ENCODE measurements at regions not wholly inside any gene's neighbourhood (a gene's known extent, or its start where the extent isn't known, plus 50 kb on each side); places are given as distances from the start of the nearest gene placed in this dataset.

DNA sequence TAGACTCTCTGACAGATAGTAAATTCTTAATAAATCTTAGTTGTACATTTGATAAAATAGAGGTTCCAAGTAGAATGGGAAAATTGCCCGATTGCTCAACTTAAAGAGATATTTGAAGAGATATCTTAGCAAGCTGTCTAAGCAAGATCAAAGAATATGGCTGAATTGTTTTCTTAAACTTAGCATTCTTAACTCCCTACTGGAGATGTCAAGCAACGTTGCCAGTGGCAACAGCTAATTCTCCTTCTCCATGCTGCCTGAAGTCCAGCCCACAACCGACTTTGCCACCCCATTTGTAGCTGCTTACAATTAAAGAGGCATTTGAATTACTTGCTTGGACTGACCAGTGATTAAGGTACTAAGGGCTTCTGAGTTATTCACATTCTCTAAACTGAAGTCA is 94.4 kb downstream of the FAM181B start:
- ATAC-seq (ENCODE audit: low read depth), result no peak
- BruUV-seq (replicated peaks), result no TSS peak
- dilution Hi-C loops (cut with HindIII; ENCODE audit: low sequenced_read_pairs, unreplicated experiment), result no loop called here

More for the DNA sequence above, 94.4 kb downstream of the FAM181B start:
- Histone ChIP-seq H4K91ac (ENCODE audit: insufficient read depth, low read depth, low read length) (no peak overlapping the region), H4K5ac (ENCODE audit: low read depth, low read length) (no peak overlapping the region), H3K79me1 (ENCODE audit: low read depth in 1 of 2, low read length in 2 of 2) (no peaks in the 10 kb centered on the region), H2AK9ac (replicated peaks; ENCODE audit: low read depth, low read length, poor library complexity) (no peak overlapping the region), H3K4ac (ENCODE audit: low read depth, low read length) (no peak overlapping the region), H2BK120ac (ENCODE audit: low read depth, low read length) (no peak overlapping the region), H3K4me1 (ENCODE audit: control insufficient read depth, insufficient read depth, low read length) (no peaks in the 10 kb centered on the region), H2AFZ (replicated peaks; ENCODE audit: low read length, poor library complexity) (no peak overlapping the region), H2BK20ac (ENCODE audit: low read depth, low read length) (no peak overlapping the region), H2BK15ac (ENCODE audit: low read depth, low read length) (no peak overlapping the region), H3K23ac (ENCODE audit: low read depth, low read length) (no peak overlapping the region), H3K9me3 (ENCODE audit: control insufficient read depth, insufficient read depth, low read length) (no peaks in the 10 kb centered on the region), H4K20me1 (ENCODE audit: insufficient read depth, low read length) (no peaks in the 10 kb centered on the region), H3K9me1 (ENCODE audit: insufficient read depth, low read length) (no peaks in the 10 kb centered on the region), H2BK5ac (ENCODE audit: low read depth, low read length, poor library complexity, severe bottlenecking) (no peak overlapping the region), H3K27me3 (ENCODE audit: control insufficient read depth, insufficient read depth, low read length) (no peaks in the 10 kb centered on the region), H3K9ac (ENCODE audit: low read depth, low read length) (no peak overlapping the region), H3K18ac (ENCODE audit: low read depth, low read length) (no peak overlapping the region), H3K56ac (ENCODE audit: extremely low read depth, insufficient read depth, low read length) (no peak overlapping the region), H3K4me3 (ENCODE audit: insufficient read depth, low read depth, low read length) (no peak overlapping the region), H3K36me3 (ENCODE audit: control insufficient read depth, insufficient read depth, low read length) (no peaks in the 10 kb centered on the region), H4K8ac (ENCODE audit: low read depth in 2 of 2, low read length in 2 of 2) (no peak overlapping the region), H3K14ac (replicated peaks; ENCODE audit: low read depth, low read length) (no peak overlapping the region), H3K4me2 (ENCODE audit: low read depth, low read length) (no peak overlapping the region), H2AK5ac (ENCODE audit: low read depth, low read length) (no peak overlapping the region), H3K27ac (ENCODE audit: insufficient read depth, low read length) (no peak overlapping the region)
- no CpG with 5 or more reads among the region's 3 CpGs for WGBS, 2 experiments (ENCODE audit: extremely low coverage in 2 of 2, insufficient read length in 1 of 2)
- intact Hi-C loops (cut with micrococcal nuclease) (no loop called here), in situ Hi-C loops (cut with MboI; ENCODE audit: low sequenced_read_pairs) (no loop called here)
- ChIA-PET POLR2A (ENCODE audit: unreplicated experiment) (no interaction called here), CTCF (no interaction called here)
- no peak for DNase-seq
- no peak for TF ChIP-seq RFX5 (IDR thresholded peaks at IDR 0.05; ENCODE audit: low read depth, low read length)
- TF ChIP-seq MAZ (IDR thresholded peaks at IDR 0.05; ENCODE audit: borderline replicate concordance, low read depth, low read length), result no peak
- TF ChIP-seq POLR2A (IDR thresholded peaks at IDR 0.05; ENCODE audit: low read depth, low read length), result no peak
